PC-9 (cell line): ENCODE measurements at regions not wholly inside any gene's neighbourhood (a gene's known extent, or its start where the extent isn't known, plus 50 kb on each side); places are given as distances from the start of the nearest gene placed in this dataset.

Source experiments
- BruUV-seq: library from RNA; stranded (reverse); fragments of 400-500 nt; replicated peaks from 2 replicates; lab custom pipeline; 2021; lab: Mats Ljungman, UMichigan
- CTCF ChIA-PET: fragments of 300-600 bp; sonication (Branson Sonifier 250); formaldehyde crosslinking; loops from one replicate; lab custom pipeline; 2022; ENCODE audit warnings: antibody characterized with exemption; lab: Charles Lee
- POLR2A ChIA-PET: fragments of 300-600 bp; sonication (Branson Sonifier 250); formaldehyde crosslinking; loops from one replicate; lab custom pipeline; 2022; ENCODE audit warnings: antibody characterized with exemption; ENCODE audit not compliant: unreplicated experiment; lab: Charles Lee
- DNase-seq, 2 experiments: peaks; one replicate each; pipeline versions ENCODE4 v3.0.0 to v3.0.0-alpha.2; 2015 to 2022; ENCODE audit warnings: mixed read lengths in 1 of 2
- H2AFZ ChIP-seq: fragments of 200-600 bp; sonication (generic); 2 replicates; pipeline ENCODE4 v1.8.1; 2017; ENCODE audit warnings: antibody characterized with exemption
- H3F3A ChIP-seq: fragments of 200-600 bp; sonication (generic); 2 replicates; pipeline ENCODE4 v1.8.1; 2017; ENCODE audit warnings: antibody characterized with exemption, mild to moderate bottlenecking, low read depth; ENCODE audit not compliant: insufficient read depth
- H3K27ac ChIP-seq: fragments of 200-600 bp; sonication (generic); 2 replicates; pipeline ENCODE4 v1.6.1; 2016; ENCODE audit warnings: mixed run types
- H3K27me3 ChIP-seq: fragments of 200-600 bp; sonication (generic); 2 replicates; pipeline ENCODE4 v1.6.1; 2016; ENCODE audit warnings: low read depth, mixed run types; ENCODE audit not compliant: insufficient read depth
- H3K36me3 ChIP-seq: fragments of 200-600 bp; sonication (generic); 2 replicates; pipeline ENCODE4 v1.6.1; 2016; ENCODE audit warnings: low read depth, mixed run types
- H3K4me1 ChIP-seq: fragments of 200-600 bp; sonication (generic); replicated peaks from 2 replicates; pipeline ENCODE4 v1.6.1; 2016; ENCODE audit warnings: mixed run types; ENCODE audit not compliant: insufficient read depth
- H3K4me2 ChIP-seq: fragments of 200-600 bp; sonication (generic); 2 replicates; pipeline ENCODE4 v1.6.1; 2017; ENCODE audit warnings: mixed run types
- H3K4me3 ChIP-seq: fragments of 200-600 bp; sonication (generic); 2 replicates; pipeline ENCODE4 v1.6.1; 2016; ENCODE audit warnings: mixed run types
- H3K79me2 ChIP-seq: fragments of 200-600 bp; sonication (generic); 2 replicates; pipeline ENCODE4 v1.6.1; 2017; ENCODE audit warnings: low read depth, mixed run types
- H3K9me2 ChIP-seq: fragments of 200-600 bp; sonication (generic); 2 replicates; pipeline ENCODE4 v1.8.1; 2017; ENCODE audit warnings: mild to moderate bottlenecking; ENCODE audit not compliant: insufficient read depth
- H3K9me3 ChIP-seq: fragments of 200-600 bp; sonication (generic); 2 replicates; pipeline ENCODE4 v1.8.1; 2016; ENCODE audit warnings: low read depth; ENCODE audit not compliant: insufficient read depth
- H4K20me1 ChIP-seq: fragments of 200-600 bp; sonication (generic); 2 replicates; pipeline ENCODE4 v1.8.1; 2017; ENCODE audit not compliant: insufficient read depth
- EZH2 ChIP-seq: fragments of 200-600 bp; sonication (generic); IDR thresholded peaks from 2 replicates; pipeline ENCODE4 v1.8.0; 2017; ENCODE audit warnings: antibody characterized with exemption, low read depth
- intact Hi-C: fragments of 100-400 bp; cut with micrococcal nuclease; formaldehyde crosslinking; loops from one replicate; pipeline ENCODE4 v1.10.0; 2022; ENCODE audit not compliant: unreplicated experiment
- TF ChIP-seq, protein P1 (sequence below): fragments of 200-600 bp; sonication (generic); conservative IDR thresholded peaks from 2 replicates; pipeline ENCODE4 v1.6.1; 2017; ENCODE audit warnings: mixed run types, antibody characterized with exemption, mild to moderate bottlenecking, moderate library complexity

DNA sequence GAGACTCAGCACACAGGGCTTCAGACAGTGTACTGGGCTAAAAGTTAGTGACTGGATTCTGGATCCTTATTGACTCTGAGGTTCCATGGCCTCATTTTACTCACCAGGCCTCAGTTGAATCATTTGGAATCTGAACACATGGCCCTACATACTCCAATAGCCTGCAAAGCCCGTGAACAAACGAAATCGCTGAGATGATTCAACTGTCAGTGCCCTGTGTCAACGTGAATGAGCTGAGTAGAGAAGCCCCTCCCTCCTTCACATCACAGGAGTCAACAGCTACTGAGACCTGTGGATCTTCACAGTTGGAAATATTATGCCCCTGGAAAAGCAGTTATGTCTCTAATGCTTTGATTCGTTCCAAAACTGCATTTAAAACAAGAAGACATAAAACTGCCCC, 429.3 kb downstream of the GADD45G start:
- Histone ChIP-seq H3K4me3 (no peak overlapping the region), H3K9me2 (no peaks in the 10 kb centered on the region), H3K79me2 (no peaks in the 10 kb centered on the region), H4K20me1 (no peaks in the 10 kb centered on the region), H3K4me1 (no peaks in the 10 kb centered on the region), H2AFZ (no peak overlapping the region), H3K27ac (no peak overlapping the region), H3K9me3 (no peaks in the 10 kb centered on the region), H3K36me3 (no peaks in the 10 kb centered on the region), H3K4me2 (no peak overlapping the region), H3K27me3 (peaks cover 46% of the 10 kb centered on the region), H3F3A (no peaks in the 10 kb centered on the region)
- TF ChIP-seq, protein P1, sequence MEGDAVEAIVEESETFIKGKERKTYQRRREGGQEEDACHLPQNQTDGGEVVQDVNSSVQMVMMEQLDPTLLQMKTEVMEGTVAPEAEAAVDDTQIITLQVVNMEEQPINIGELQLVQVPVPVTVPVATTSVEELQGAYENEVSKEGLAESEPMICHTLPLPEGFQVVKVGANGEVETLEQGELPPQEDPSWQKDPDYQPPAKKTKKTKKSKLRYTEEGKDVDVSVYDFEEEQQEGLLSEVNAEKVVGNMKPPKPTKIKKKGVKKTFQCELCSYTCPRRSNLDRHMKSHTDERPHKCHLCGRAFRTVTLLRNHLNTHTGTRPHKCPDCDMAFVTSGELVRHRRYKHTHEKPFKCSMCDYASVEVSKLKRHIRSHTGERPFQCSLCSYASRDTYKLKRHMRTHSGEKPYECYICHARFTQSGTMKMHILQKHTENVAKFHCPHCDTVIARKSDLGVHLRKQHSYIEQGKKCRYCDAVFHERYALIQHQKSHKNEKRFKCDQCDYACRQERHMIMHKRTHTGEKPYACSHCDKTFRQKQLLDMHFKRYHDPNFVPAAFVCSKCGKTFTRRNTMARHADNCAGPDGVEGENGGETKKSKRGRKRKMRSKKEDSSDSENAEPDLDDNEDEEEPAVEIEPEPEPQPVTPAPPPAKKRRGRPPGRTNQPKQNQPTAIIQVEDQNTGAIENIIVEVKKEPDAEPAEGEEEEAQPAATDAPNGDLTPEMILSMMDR = no peak
- TF ChIP-seq EZH2 = no peak
- ChIA-PET CTCF (no interaction called here), POLR2A (no interaction called here)
- BruUV-seq = no TSS peak
- DNase-seq = no peak
- intact Hi-C loops = no loop called here

DNA sequence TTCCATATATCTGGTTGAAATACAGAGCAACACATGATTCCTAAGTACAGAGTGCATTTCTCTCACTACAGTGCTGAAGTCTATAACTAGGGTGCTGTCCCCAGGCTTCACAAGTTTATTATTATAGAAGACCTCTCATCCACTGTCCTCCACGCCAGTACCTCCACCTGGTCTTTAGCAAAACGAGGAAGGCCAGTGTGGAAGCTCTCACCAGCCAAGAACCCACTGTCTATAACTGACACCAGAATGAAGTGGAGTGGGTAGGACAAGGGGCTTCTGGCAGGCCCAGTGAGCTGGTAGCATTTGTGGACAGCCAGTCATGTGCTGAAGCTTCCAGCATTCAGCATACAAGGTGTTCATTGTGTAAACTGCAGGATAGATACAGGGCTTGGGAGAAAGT, 430.7 kb downstream of the GADD45G start:
- H3K4me1 ChIP-seq = no peaks in the 10 kb centered on the region
- intact Hi-C loops = no loop called here
- H3K9me2 ChIP-seq = no peaks in the 10 kb centered on the region
- no TSS peak for BruUV-seq
- H3K4me3 ChIP-seq = no peak overlapping the region
- H3K36me3 ChIP-seq = no peaks in the 10 kb centered on the region
- H3F3A ChIP-seq = no peaks in the 10 kb centered on the region
- H3K27me3 ChIP-seq = peaks cover 58% of the 10 kb centered on the region
- H3K9me3 ChIP-seq = no peaks in the 10 kb centered on the region
- H2AFZ ChIP-seq = no peak overlapping the region
- no peaks in the 10 kb centered on the region for H4K20me1 ChIP-seq
- H3K79me2 ChIP-seq = no peaks in the 10 kb centered on the region
- CTCF ChIA-PET = interaction anchor here (0.6 kb wide), 1 partner anchor 521 kb away, joined by 4 read pairs; no protein-coding TSS in a partner anchor
- POLR2A ChIA-PET = no interaction called here
- no peak for DNase-seq
- no peak for TF ChIP-seq EZH2
- TF ChIP-seq, protein P1 = no peak
- H3K4me2 ChIP-seq = no peak overlapping the region
- no peak overlapping the region for H3K27ac ChIP-seq

DNA sequence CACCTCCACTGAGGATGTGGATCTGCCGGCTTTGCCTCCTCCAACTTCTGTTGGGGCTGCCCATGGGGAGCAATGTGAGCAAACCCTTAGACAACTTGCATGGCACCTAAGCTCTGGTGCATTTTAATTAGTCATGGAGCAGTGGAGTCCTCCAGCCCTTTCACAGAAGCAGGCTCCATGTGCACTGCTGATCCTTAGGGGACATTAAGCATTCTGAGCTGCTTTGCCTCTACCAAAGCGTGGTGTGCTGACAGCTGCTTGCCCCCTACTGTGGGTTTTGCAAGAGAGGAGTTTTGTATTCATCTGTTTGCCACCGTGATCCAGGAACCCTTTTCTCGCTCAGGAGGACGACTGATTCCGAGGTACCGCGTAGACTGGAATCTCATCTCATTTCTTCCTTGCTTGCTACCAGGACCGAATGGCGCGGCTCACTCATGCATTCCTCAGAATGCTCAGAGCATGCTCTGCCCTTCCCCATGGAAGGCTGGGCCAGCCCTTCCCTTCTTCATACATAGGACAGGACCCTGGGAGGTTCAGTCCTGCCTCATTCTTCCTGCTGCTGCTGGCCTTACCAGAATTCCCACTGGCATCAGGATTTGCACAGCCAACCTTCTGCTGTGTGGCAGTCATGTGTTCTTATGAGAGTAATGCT, 432.5 kb downstream of the GADD45G start:
- H2AFZ ChIP-seq = no peak overlapping the region
- H3K9me2 ChIP-seq = no peaks in the 10 kb centered on the region
- ChIA-PET POLR2A (no interaction called here), CTCF (no interaction called here)
- H4K20me1 ChIP-seq = no peaks in the 10 kb centered on the region
- H3K27ac ChIP-seq = no peak overlapping the region
- H3K36me3 ChIP-seq = no peaks in the 10 kb centered on the region
- no peaks in the 10 kb centered on the region for H3F3A ChIP-seq
- H3K4me1 ChIP-seq = no peaks in the 10 kb centered on the region
- no TSS peak for BruUV-seq
- H3K4me2 ChIP-seq = no peak overlapping the region
- intact Hi-C loops = no loop called here
- TF ChIP-seq EZH2 = no peak
- TF ChIP-seq, protein P1 = no peak
- no peak overlapping the region for H3K4me3 ChIP-seq
- H3K79me2 ChIP-seq = no peaks in the 10 kb centered on the region
- H3K9me3 ChIP-seq = no peaks in the 10 kb centered on the region
- DNase-seq = no peak
- peaks cover 65% of the 10 kb centered on the region for H3K27me3 ChIP-seq
